ENCODE measurements at regions not wholly inside any gene's neighbourhood (a gene's known extent, or its start where the extent isn't known, plus 50 kb on each side); places are given as distances from the start of the nearest gene placed in this dataset.
"Not testable (repeated sequence)": the region's sequence is repeated elsewhere in the genome, so short reads cannot be mapped to it uniquely, and the experiment has no call there.

GRCh38 chr1:120465900-120466299 lies 51.1 kb downstream of the NBPF8 start:
- not testable (repeated sequence) for H3K27me3 ChIP-seq (ENCODE audit: insufficient read depth, low read length); H3K4me1 ChIP-seq (ENCODE audit: control insufficient read depth in 1 of 2, insufficient read depth in 2 of 2, low read length in 2 of 2); H2BK12ac ChIP-seq (ENCODE audit: low read length); H3K9me3 ChIP-seq (ENCODE audit: insufficient read depth, low read depth, low read length); H3K4me2 ChIP-seq (ENCODE audit: low read length); H4K8ac ChIP-seq (ENCODE audit: low read depth, low read length); H2AFZ ChIP-seq (ENCODE audit: insufficient read depth, low read length, poor library complexity); H3K18ac ChIP-seq (ENCODE audit: low read length); H4K91ac ChIP-seq (ENCODE audit: low read depth, low read length); H3K23ac ChIP-seq (ENCODE audit: low read length); H3K27ac ChIP-seq (ENCODE audit: low read depth, low read length); H3K79me1 ChIP-seq (ENCODE audit: low read length); DNase-seq; H3K4me3 ChIP-seq (ENCODE audit: low read depth, low read length); H2BK5ac ChIP-seq (ENCODE audit: low read depth, low read length, poor library complexity); H3K9ac ChIP-seq (ENCODE audit: low read length); H2BK120ac ChIP-seq (ENCODE audit: insufficient read depth, low read length, poor library complexity); H3K14ac ChIP-seq (ENCODE audit: low read length); H2AK5ac ChIP-seq (ENCODE audit: low read length); H3K4ac ChIP-seq (ENCODE audit: low read depth, low read length); H3K79me2 ChIP-seq (ENCODE audit: control insufficient read depth, insufficient read depth, low read length, poor library complexity); H3K36me3 ChIP-seq (ENCODE audit: control insufficient read depth in 1 of 2, insufficient read depth in 2 of 2, low read length in 2 of 2); H4K12ac ChIP-seq (ENCODE audit: low read depth, low read length)
- no CpG with 5 or more reads among the region's 6 CpGs for WGBS (ENCODE audit: extremely low coverage, insufficient coverage, insufficient read length)

GRCh38 chr1:120477663-120478062 lies 62.8 kb downstream of the NBPF8 start:
- DNase-seq; H4K8ac ChIP-seq (ENCODE audit: low read depth, low read length); H3K79me1 ChIP-seq (ENCODE audit: low read length); H2BK120ac ChIP-seq (ENCODE audit: insufficient read depth, low read length, poor library complexity); H3K4me2 ChIP-seq (ENCODE audit: low read length); H3K23ac ChIP-seq (ENCODE audit: low read length); H2AK5ac ChIP-seq (ENCODE audit: low read length); H4K12ac ChIP-seq (ENCODE audit: low read depth, low read length); H3K79me2 ChIP-seq (ENCODE audit: control insufficient read depth, insufficient read depth, low read length, poor library complexity); H2BK5ac ChIP-seq (ENCODE audit: low read depth, low read length, poor library complexity); H2AFZ ChIP-seq (ENCODE audit: insufficient read depth, low read length, poor library complexity); H3K9ac ChIP-seq (ENCODE audit: low read length); H3K27me3 ChIP-seq (ENCODE audit: insufficient read depth, low read length); H2BK12ac ChIP-seq (ENCODE audit: low read length); H3K27ac ChIP-seq (ENCODE audit: low read depth, low read length); H4K91ac ChIP-seq (ENCODE audit: low read depth, low read length); H3K18ac ChIP-seq (ENCODE audit: low read length); H3K4me3 ChIP-seq (ENCODE audit: low read depth, low read length); H3K9me3 ChIP-seq (ENCODE audit: insufficient read depth, low read depth, low read length); H3K14ac ChIP-seq (ENCODE audit: low read length); H3K4ac ChIP-seq (ENCODE audit: low read depth, low read length); H3K4me1 ChIP-seq (ENCODE audit: control insufficient read depth in 1 of 2, insufficient read depth in 2 of 2, low read length in 2 of 2); H3K36me3 ChIP-seq (ENCODE audit: control insufficient read depth in 1 of 2, insufficient read depth in 2 of 2, low read length in 2 of 2): not testable (repeated sequence)
- WGBS (ENCODE audit: extremely low coverage, insufficient coverage, insufficient read length) = no CpG with 5 or more reads among the region's 4 CpGs

GRCh38 chr1:120478400-120478799 lies 63.6 kb downstream of the NBPF8 start:
- not testable (repeated sequence) for H2AFZ ChIP-seq (ENCODE audit: insufficient read depth, low read length, poor library complexity); H3K4me3 ChIP-seq (ENCODE audit: low read depth, low read length); H3K4me1 ChIP-seq (ENCODE audit: control insufficient read depth in 1 of 2, insufficient read depth in 2 of 2, low read length in 2 of 2); H3K9ac ChIP-seq (ENCODE audit: low read length); H3K27me3 ChIP-seq (ENCODE audit: insufficient read depth, low read length); H3K79me1 ChIP-seq (ENCODE audit: low read length); H3K36me3 ChIP-seq (ENCODE audit: control insufficient read depth in 1 of 2, insufficient read depth in 2 of 2, low read length in 2 of 2); H4K8ac ChIP-seq (ENCODE audit: low read depth, low read length); DNase-seq; H3K14ac ChIP-seq (ENCODE audit: low read length); H2BK120ac ChIP-seq (ENCODE audit: insufficient read depth, low read length, poor library complexity); H3K23ac ChIP-seq (ENCODE audit: low read length); H4K12ac ChIP-seq (ENCODE audit: low read depth, low read length); H3K18ac ChIP-seq (ENCODE audit: low read length); H3K4ac ChIP-seq (ENCODE audit: low read depth, low read length); H3K79me2 ChIP-seq (ENCODE audit: control insufficient read depth, insufficient read depth, low read length, poor library complexity); H4K91ac ChIP-seq (ENCODE audit: low read depth, low read length); H2BK12ac ChIP-seq (ENCODE audit: low read length); H2AK5ac ChIP-seq (ENCODE audit: low read length); H3K4me2 ChIP-seq (ENCODE audit: low read length); H3K27ac ChIP-seq (ENCODE audit: low read depth, low read length); H3K9me3 ChIP-seq (ENCODE audit: insufficient read depth, low read depth, low read length); H2BK5ac ChIP-seq (ENCODE audit: low read depth, low read length, poor library complexity)
- WGBS (ENCODE audit: extremely low coverage, insufficient coverage, insufficient read length) = no CpG with 5 or more reads among the region's 5 CpGs

GRCh38 chr1:120487542-120487941 lies 72.7 kb downstream of the NBPF8 start:
- not testable (repeated sequence) for DNase-seq; H4K8ac ChIP-seq (ENCODE audit: low read depth, low read length); H3K27me3 ChIP-seq (ENCODE audit: insufficient read depth, low read length); H2BK120ac ChIP-seq (ENCODE audit: insufficient read depth, low read length, poor library complexity); H3K79me2 ChIP-seq (ENCODE audit: control insufficient read depth, insufficient read depth, low read length, poor library complexity); H3K18ac ChIP-seq (ENCODE audit: low read length); H2BK12ac ChIP-seq (ENCODE audit: low read length); H3K23ac ChIP-seq (ENCODE audit: low read length); H2AK5ac ChIP-seq (ENCODE audit: low read length); H3K4me1 ChIP-seq (ENCODE audit: control insufficient read depth in 1 of 2, insufficient read depth in 2 of 2, low read length in 2 of 2); H4K91ac ChIP-seq (ENCODE audit: low read depth, low read length); H3K14ac ChIP-seq (ENCODE audit: low read length); H3K79me1 ChIP-seq (ENCODE audit: low read length); H3K9me3 ChIP-seq (ENCODE audit: insufficient read depth, low read depth, low read length); H2AFZ ChIP-seq (ENCODE audit: insufficient read depth, low read length, poor library complexity); H3K4me2 ChIP-seq (ENCODE audit: low read length); H3K27ac ChIP-seq (ENCODE audit: low read depth, low read length); H2BK5ac ChIP-seq (ENCODE audit: low read depth, low read length, poor library complexity); H3K4ac ChIP-seq (ENCODE audit: low read depth, low read length); H3K9ac ChIP-seq (ENCODE audit: low read length); H4K12ac ChIP-seq (ENCODE audit: low read depth, low read length); H3K4me3 ChIP-seq (ENCODE audit: low read depth, low read length); H3K36me3 ChIP-seq (ENCODE audit: control insufficient read depth in 1 of 2, insufficient read depth in 2 of 2, low read length in 2 of 2)
- WGBS (ENCODE audit: extremely low coverage, insufficient coverage, insufficient read length) = no CpG with 5 or more reads among the region's 2 CpGs
